PC-3 (cell line): ENCODE measurements at regions not wholly inside any gene's neighbourhood (a gene's known extent, or its start where the extent isn't known, plus 50 kb on each side); places are given as distances from the start of the nearest gene placed in this dataset.

ENCODE experiments used
- CTCF ChIP-seq: fragments of 300-600 bp; sonication (generic); conservative IDR thresholded peaks from 2 replicates; pipeline ENCODE4 v1.5.1; 2017; ENCODE audit warnings: antibody characterized with exemption, low read depth, mild to moderate bottlenecking, low read length
- EZH2 ChIP-seq: fragments of 300-600 bp; sonication (generic); IDR thresholded peaks from one replicate; pipeline ENCODE4 v1.6.1; 2017; ENCODE audit warnings: antibody characterized with exemption, mild to moderate bottlenecking, low read length; ENCODE audit not compliant: unreplicated experiment
- EZH2phosphoT487 ChIP-seq: fragments of 300-600 bp; sonication (generic); IDR thresholded peaks from 2 replicates; pipeline ENCODE4 v1.6.1; 2018; ENCODE audit warnings: mild to moderate bottlenecking, antibody characterized with exemption, low read length, borderline replicate concordance

GRCh38 chr3:180390313-180390712 is 211.7 kb upstream of the TTC14 start:
- TF ChIP-seq EZH2, result no peak
- no peak for TF ChIP-seq CTCF
- no peak for TF ChIP-seq EZH2phosphoT487
